Loucy (cell line): ENCODE measurements at regions not wholly inside any gene's neighbourhood (a gene's known extent, or its start where the extent isn't known, plus 50 kb on each side); places are given as distances from the start of the nearest gene placed in this dataset.

ENCODE experiments used
- H2AFZ ChIP-seq: fragments of 200-600 bp; sonication (generic); 2 replicates; pipeline ENCODE4 v1.6.0; 2016; ENCODE audit warnings: antibody characterized with exemption, mild to moderate bottlenecking, low read length, moderate library complexity
- H3F3A ChIP-seq: fragments of 200-600 bp; 2 replicates; pipeline ENCODE4 v1.6.0; 2016; ENCODE audit warnings: antibody characterized with exemption, low read depth, mild to moderate bottlenecking
- H3K27me3 ChIP-seq: fragments of 200-600 bp; sonication (generic); 2 replicates; pipeline ENCODE4 v1.6.1; 2014; ENCODE audit warnings: low read length, mild to moderate bottlenecking; ENCODE audit not compliant: insufficient read depth, poor library complexity, severe bottlenecking
- H3K36me3 ChIP-seq: fragments of 200-600 bp; sonication (generic); 2 replicates; pipeline ENCODE4 v1.6.1; 2016; ENCODE audit warnings: low read length; ENCODE audit not compliant: insufficient read depth
- H3K4me1 ChIP-seq: fragments of 200-600 bp; sonication (generic); 2 replicates; pipeline ENCODE4 v1.5.1; 2014; ENCODE audit warnings: low read length, mild to moderate bottlenecking; ENCODE audit not compliant: insufficient read depth, poor library complexity, severe bottlenecking
- H3K4me2 ChIP-seq: fragments of 200-600 bp; sonication (generic); 2 replicates; pipeline ENCODE4 v1.6.0; 2014; ENCODE audit warnings: antibody characterized with exemption, low read length, low read depth, mild to moderate bottlenecking; ENCODE audit not compliant: poor library complexity, severe bottlenecking
- H3K4me3 ChIP-seq: fragments of 200-600 bp; sonication (generic); 2 replicates; pipeline ENCODE4 v1.5.1; 2014; ENCODE audit warnings: low read length, mild to moderate bottlenecking, mixed read lengths; ENCODE audit not compliant: poor library complexity, severe bottlenecking
- H3K79me2 ChIP-seq: fragments of 200-600 bp; sonication (generic); 2 replicates; pipeline ENCODE4 v1.6.1; 2014; ENCODE audit warnings: low read length; ENCODE audit not compliant: insufficient read depth
- H3K9ac ChIP-seq: fragments of 200-600 bp; sonication (generic); 2 replicates; pipeline ENCODE4 v1.6.0; 2014; ENCODE audit warnings: mild to moderate bottlenecking, low read depth, low read length, moderate library complexity; ENCODE audit not compliant: poor library complexity, severe bottlenecking
- H3K9me2 ChIP-seq: fragments of 200-600 bp; sonication (generic); replicated peaks from 2 replicates; pipeline ENCODE4 v1.6.1; 2016; ENCODE audit warnings: low read depth, low read length, mixed read lengths
- H3K9me3 ChIP-seq: fragments of 200-600 bp; sonication (generic); 2 replicates; pipeline ENCODE4 v1.6.1; 2014; ENCODE audit warnings: mild to moderate bottlenecking, antibody characterized with exemption, low read length, low read depth; ENCODE audit not compliant: insufficient read depth
- H4K20me1 ChIP-seq: fragments of 200-600 bp; sonication (generic); 2 replicates; pipeline ENCODE4 v1.6.0; 2014; ENCODE audit warnings: antibody characterized with exemption, low read length, mild to moderate bottlenecking; ENCODE audit not compliant: insufficient read depth, poor library complexity, severe bottlenecking
- CTCF ChIP-seq: fragments of 200-600 bp; sonication (generic); conservative IDR thresholded peaks from 2 replicates; pipeline ENCODE4 v1.5.1; 2014; ENCODE audit warnings: mild to moderate bottlenecking, antibody characterized with exemption, low read length
- EZH2phosphoT487 ChIP-seq: fragments of 200-600 bp; IDR thresholded peaks from 2 replicates; pipeline ENCODE4 v1.6.1; 2018; ENCODE audit warnings: antibody characterized with exemption, mild to moderate bottlenecking, moderate library complexity, borderline replicate concordance

GRCh38 chr9:1729631-1730030 is 285.5 kb upstream of the SMARCA2 start:
- H3K9me2 ChIP-seq: no peaks in the 10 kb centered on the region
- no peaks in the 10 kb centered on the region for H3F3A ChIP-seq
- H3K27me3 ChIP-seq: no peaks in the 10 kb centered on the region
- no peak overlapping the region for H3K9ac ChIP-seq
- no peak overlapping the region for H3K4me3 ChIP-seq
- no peaks in the 10 kb centered on the region for H4K20me1 ChIP-seq
- no peaks in the 10 kb centered on the region for H3K36me3 ChIP-seq
- H3K4me2 ChIP-seq: no peak overlapping the region
- no peaks in the 10 kb centered on the region for H3K79me2 ChIP-seq
- no peaks in the 10 kb centered on the region for H3K4me1 ChIP-seq
- H2AFZ ChIP-seq: no peak overlapping the region
- no peaks in the 10 kb centered on the region for H3K9me3 ChIP-seq
- TF ChIP-seq CTCF (no peak), EZH2phosphoT487 (no peak)

- no peaks in the 10 kb centered on the region for H3K27me3 ChIP-seq
- no peak for TF ChIP-seq EZH2phosphoT487
- TF ChIP-seq CTCF: peak; percentile 72
- no peaks in the 10 kb centered on the region for H4K20me1 ChIP-seq
Measured at GRCh38 chr9:1732670-1733069, 282.5 kb upstream of the SMARCA2 start.

GRCh38 chr9:1738511-1739100 is 276.5 kb upstream of the SMARCA2 start:
- Histone ChIP-seq H2AFZ (no peak overlapping the region), H4K20me1 (no peaks in the 10 kb centered on the region), H3K9ac (no peak overlapping the region), H3K36me3 (no peaks in the 10 kb centered on the region), H3K9me3 (no peaks in the 10 kb centered on the region), H3K4me2 (no peak overlapping the region), H3K9me2 (no peaks in the 10 kb centered on the region), H3K27me3 (no peaks in the 10 kb centered on the region), H3K4me1 (no peaks in the 10 kb centered on the region), H3K4me3 (no peak overlapping the region), H3F3A (no peaks in the 10 kb centered on the region), H3K79me2 (no peaks in the 10 kb centered on the region)
- TF ChIP-seq CTCF: no peak
- no peak for TF ChIP-seq EZH2phosphoT487

More at GRCh38 chr9:1732670-1733069, 282.5 kb upstream of the SMARCA2 start:
- Histone ChIP-seq H3K4me1 (no peaks in the 10 kb centered on the region), H3F3A (no peaks in the 10 kb centered on the region), H3K9ac (no peak overlapping the region), H3K79me2 (no peaks in the 10 kb centered on the region), H3K9me2 (no peaks in the 10 kb centered on the region), H2AFZ (no peak overlapping the region), H3K4me3 (no peak overlapping the region), H3K36me3 (no peaks in the 10 kb centered on the region), H3K9me3 (no peaks in the 10 kb centered on the region), H3K4me2 (no peak overlapping the region)
